IMR-90 (cell line): ENCODE measurements at regions not wholly inside any gene's neighbourhood (a gene's known extent, or its start where the extent isn't known, plus 50 kb on each side); places are given as distances from the start of the nearest gene placed in this dataset.

ENCODE experiments used
- ATAC-seq: fragments of 200-7000 bp; cut with Tn5 transposase; 2 replicates; pipeline ENCODE4 v1.9.1; 2020; ENCODE audit warnings: low read depth, mild to moderate bottlenecking, moderate library complexity
- BruUV-seq: library from RNA; stranded (reverse); fragments of 400-500 nt; replicated peaks from 2 replicates; lab custom pipeline; 2021; lab: Mats Ljungman, UMichigan
- CTCF ChIA-PET: fragments of 300-600 bp; formaldehyde crosslinking; extraction: SDS; loops from one replicate; lab custom pipeline; 2021; ENCODE audit warnings: antibody characterized with exemption; lab: Yijun Ruan, JAX
- POLR2A ChIA-PET: fragments of 300-600 bp; sonication (Branson Sonifier 250); formaldehyde crosslinking; loops from one replicate; lab custom pipeline; 2022; ENCODE audit warnings: antibody characterized with exemption; ENCODE audit not compliant: unreplicated experiment; lab: Charles Lee
- DNase-seq: peaks from one replicate; pipeline ENCODE4 v3.0.0; 2013
- H2AFZ ChIP-seq: replicated peaks from 2 replicates; pipeline ENCODE3; 2013; ENCODE audit warnings: low read length, mild to moderate bottlenecking; ENCODE audit not compliant: poor library complexity
- H2AK5ac ChIP-seq: 2 replicates; pipeline ENCODE4 v1.6.1; 2013; ENCODE audit warnings: low read depth, low read length, inconsistent platforms
- H2AK9ac ChIP-seq: replicated peaks from 2 replicates; pipeline ENCODE3; 2013; ENCODE audit warnings: mild to moderate bottlenecking, low read depth, low read length, moderate library complexity; ENCODE audit not compliant: poor library complexity
- H2BK120ac ChIP-seq: 2 replicates; pipeline ENCODE4 v1.6.1; 2013; ENCODE audit warnings: low read depth, low read length, inconsistent platforms
- H2BK15ac ChIP-seq: 3 replicates; pipeline ENCODE4 v1.6.1; 2013; ENCODE audit warnings: low read depth, low read length, inconsistent platforms
- H2BK20ac ChIP-seq: 2 replicates; pipeline ENCODE4 v1.6.1; 2013; ENCODE audit warnings: low read depth, mild to moderate bottlenecking, inconsistent platforms, low read length, moderate library complexity
- H2BK5ac ChIP-seq: 2 replicates; pipeline ENCODE4 v1.6.1; 2013; ENCODE audit warnings: mild to moderate bottlenecking, low read depth, low read length, inconsistent platforms; ENCODE audit not compliant: poor library complexity, severe bottlenecking
- H3K14ac ChIP-seq: replicated peaks from 2 replicates; pipeline ENCODE4 v1.6.1; 2013; ENCODE audit warnings: low read depth, low read length, inconsistent platforms
- H3K18ac ChIP-seq: 2 replicates; pipeline ENCODE4 v1.6.1; 2013; ENCODE audit warnings: low read depth, low read length, control low read depth
- H3K23ac ChIP-seq: 2 replicates; pipeline ENCODE4 v1.6.1; 2013; ENCODE audit warnings: low read depth, low read length, inconsistent platforms
- H3K27ac ChIP-seq: 2 replicates; pipeline ENCODE4 v1.5.1; 2013; ENCODE audit warnings: mild to moderate bottlenecking, control low read depth, low read length; ENCODE audit not compliant: insufficient read depth
- H3K27me3 ChIP-seq: 2 replicates; pipeline ENCODE4 v1.6.1; 2013; ENCODE audit warnings: low read length; ENCODE audit not compliant: control insufficient read depth, insufficient read depth
- H3K36me3 ChIP-seq: 2 replicates; pipeline ENCODE4 v1.6.1; 2013; ENCODE audit warnings: low read length, mixed read lengths; ENCODE audit not compliant: control insufficient read depth, insufficient read depth
- H3K4ac ChIP-seq: 2 replicates; pipeline ENCODE4 v1.6.1; 2013; ENCODE audit warnings: low read depth, low read length, inconsistent platforms
- H3K4me1 ChIP-seq: 2 replicates; pipeline ENCODE4 v1.6.1; 2013; ENCODE audit warnings: low read length, mixed read lengths; ENCODE audit not compliant: control insufficient read depth, insufficient read depth
- H3K4me2 ChIP-seq: 2 replicates; pipeline ENCODE4 v1.6.1; 2013; ENCODE audit warnings: low read depth, mild to moderate bottlenecking, control low read depth, low read length, moderate library complexity
- H3K4me3 ChIP-seq: 2 replicates; pipeline ENCODE4 v1.5.1; 2013; ENCODE audit warnings: low read depth, mild to moderate bottlenecking, control low read depth, low read length, moderate library complexity; ENCODE audit not compliant: insufficient read depth
- H3K56ac ChIP-seq: 2 replicates; pipeline ENCODE4 v1.6.1; 2013; ENCODE audit warnings: low read length, inconsistent platforms; ENCODE audit not compliant: insufficient read depth; ENCODE audit errors: extremely low read depth
- H3K79me1 ChIP-seq, 2 experiments: 2 replicates each; pipeline ENCODE4 v1.6.1; 2013; ENCODE audit warnings: low read length in 2 of 2, inconsistent platforms in 1 of 2, low read depth in 1 of 2
- H3K9ac ChIP-seq: 2 replicates; pipeline ENCODE4 v1.6.1; 2013; ENCODE audit warnings: low read depth, low read length, control low read depth
- H3K9me1 ChIP-seq: 2 replicates; pipeline ENCODE4 v1.6.1; 2013; ENCODE audit warnings: low read length, inconsistent platforms; ENCODE audit not compliant: insufficient read depth
- H3K9me3 ChIP-seq: 2 replicates; pipeline ENCODE4 v1.6.1; 2013; ENCODE audit warnings: low read length; ENCODE audit not compliant: control insufficient read depth, insufficient read depth
- H4K20me1 ChIP-seq: 2 replicates; pipeline ENCODE4 v1.6.1; 2013; ENCODE audit warnings: low read length, inconsistent platforms; ENCODE audit not compliant: insufficient read depth
- H4K5ac ChIP-seq: 2 replicates; pipeline ENCODE4 v1.6.1; 2013; ENCODE audit warnings: mild to moderate bottlenecking, low read depth, low read length, control low read depth
- H4K8ac ChIP-seq, 2 experiments: 2 replicates each; pipeline ENCODE4 v1.6.1; 2013; ENCODE audit warnings: low read depth in 2 of 2, low read length in 2 of 2, control low read depth in 1 of 2, inconsistent platforms in 1 of 2
- H4K91ac ChIP-seq: 2 replicates; pipeline ENCODE4 v1.6.1; 2013; ENCODE audit warnings: low read depth, low read length, inconsistent platforms; ENCODE audit not compliant: insufficient read depth
- BHLHE40 ChIP-seq: fragments of 150-350 bp; IDR thresholded peaks from 2 replicates; pipeline ENCODE4 v1.6.1; 2016; ENCODE audit warnings: mild to moderate bottlenecking, low read depth, low read length
- CEBPB ChIP-seq: IDR thresholded peaks from 2 replicates; pipeline ENCODE4 v1.6.1; 2012; ENCODE audit warnings: low read depth, low read length, improper control_type of control experiment
- CHD1 ChIP-seq: IDR thresholded peaks from 2 replicates; pipeline ENCODE4 v1.6.1; 2012; ENCODE audit warnings: low read depth, low read length, improper control_type of control experiment
- ELK1 ChIP-seq: fragments of 150-350 bp; IDR thresholded peaks from 2 replicates; pipeline ENCODE4 v1.6.1; 2016; ENCODE audit warnings: low read depth, mild to moderate bottlenecking, low read length, moderate library complexity, borderline replicate concordance
- FOS ChIP-seq: fragments of 150-350 bp; IDR thresholded peaks from 2 replicates; pipeline ENCODE4 v1.6.1; 2016; ENCODE audit warnings: low read depth, low read length
- MAFK ChIP-seq: IDR thresholded peaks from 2 replicates; pipeline ENCODE4 v1.6.1; 2012; ENCODE audit warnings: low read depth, low read length, improper control_type of control experiment
- MAZ ChIP-seq: IDR thresholded peaks from 2 replicates; pipeline ENCODE4 v1.6.1; 2012; ENCODE audit warnings: low read depth, mild to moderate bottlenecking, low read length, improper control_type of control experiment, moderate library complexity, borderline replicate concordance
- MXI1 ChIP-seq: IDR thresholded peaks from 2 replicates; pipeline ENCODE4 v1.6.1; 2012; ENCODE audit warnings: low read depth, mild to moderate bottlenecking, low read length, moderate library complexity, borderline replicate concordance
- NFE2L2 ChIP-seq: fragments of 150-350 bp; IDR thresholded peaks from 2 replicates; pipeline ENCODE4 v1.6.1; 2016; ENCODE audit warnings: low read depth, mild to moderate bottlenecking, low read length
- POLR2A ChIP-seq: IDR thresholded peaks from 2 replicates; pipeline ENCODE4 v1.6.1; 2012; ENCODE audit warnings: mild to moderate bottlenecking, low read depth, low read length
- RAD21 ChIP-seq: IDR thresholded peaks from 2 replicates; pipeline ENCODE4 v1.6.1; 2012; ENCODE audit warnings: low read length, improper control_type of control experiment
- RCOR1 ChIP-seq: IDR thresholded peaks from 2 replicates; pipeline ENCODE4 v1.6.1; 2012; ENCODE audit warnings: mild to moderate bottlenecking, low read length, improper control_type of control experiment; ENCODE audit not compliant: insufficient replicate concordance
- RFX5 ChIP-seq: IDR thresholded peaks from 2 replicates; pipeline ENCODE4 v1.8.0; 2012; ENCODE audit warnings: low read depth, mild to moderate bottlenecking, low read length, moderate library complexity
- SMC3 ChIP-seq: fragments of 150-350 bp; IDR thresholded peaks from 2 replicates; pipeline ENCODE4 v1.6.1; 2016; ENCODE audit warnings: low read depth, mild to moderate bottlenecking, antibody characterized with exemption, low read length, moderate library complexity
- WGBS, 2 experiments: methylation state at CpG; one replicate each; pipeline versions ENCODE4 v1.1.5 to v1.1.7; 2013; ENCODE audit warnings: missing lambda C conversion rate in 2 of 2; ENCODE audit not compliant: insufficient read length in 1 of 2; ENCODE audit errors: extremely low coverage in 2 of 2; 5-methylcytosine and 5-hydroxymethylcytosine counted together
- dilution Hi-C: fragments of 300-500 bp; cut with HindIII; formaldehyde crosslinking; loops from one replicate; pipeline ENCODE4 v1.14.3; 2018; ENCODE audit warnings: low sequenced_read_pairs; ENCODE audit not compliant: unreplicated experiment
- in situ Hi-C: fragments of 300-500 bp; cut with MboI; formaldehyde crosslinking; loops from 3 replicates; pipeline ENCODE4 v1.14.3; 2019; ENCODE audit warnings: low sequenced_read_pairs, inconsistent platforms, mixed read lengths
- intact Hi-C: fragments of 100-400 bp; cut with micrococcal nuclease; formaldehyde crosslinking; loops from 2 replicates; pipeline ENCODE4 v1.10.0; 2022
- TF ChIP-seq, protein P1 (sequence below): fragments of 150-350 bp; IDR thresholded peaks from 2 replicates; pipeline ENCODE4 v1.6.1; 2017; ENCODE audit warnings: mild to moderate bottlenecking, antibody characterized with exemption, low read length, low read depth
- TF ChIP-seq, protein P2 (sequence below): conservative IDR thresholded peaks from 2 replicates; pipeline ENCODE4 v1.5.1; 2012; ENCODE audit warnings: mild to moderate bottlenecking, low read depth, low read length, improper control_type of control experiment

- Histone ChIP-seq H3K27ac (no peak overlapping the region), H3K4me1 (no peaks in the 10 kb centered on the region), H2AK9ac (no peak overlapping the region), H3K9me3 (no peaks in the 10 kb centered on the region), H3K4me2 (no peak overlapping the region), H3K4me3 (no peak overlapping the region), H3K18ac (no peak overlapping the region), H3K14ac (no peak overlapping the region), H2BK5ac (no peak overlapping the region), H3K56ac (no peak overlapping the region), H3K79me1 (no peaks in the 10 kb centered on the region), H2AFZ (no peak overlapping the region), H3K23ac (no peak overlapping the region), H3K9ac (no peak overlapping the region), H4K8ac (no peak overlapping the region), H3K4ac (no peak overlapping the region), H3K27me3 (no peaks in the 10 kb centered on the region), H4K20me1 (no peaks in the 10 kb centered on the region), H2BK15ac (no peak overlapping the region), H2BK20ac (no peak overlapping the region), H3K36me3 (no peaks in the 10 kb centered on the region), H3K9me1 (no peaks in the 10 kb centered on the region), H4K91ac (no peak overlapping the region), H2AK5ac (no peak overlapping the region), H4K5ac (no peak overlapping the region), H2BK120ac (no peak overlapping the region)
- DNase-seq (no peak), ATAC-seq (no peak)
- in situ Hi-C loops: no loop called here
- intact Hi-C loops: no loop called here
- dilution Hi-C loops: no loop called here
- no TSS peak for BruUV-seq
- WGBS, 2 experiments: no CpG with 5 or more reads among the region's 4 CpGs
- TF ChIP-seq, protein P1, sequence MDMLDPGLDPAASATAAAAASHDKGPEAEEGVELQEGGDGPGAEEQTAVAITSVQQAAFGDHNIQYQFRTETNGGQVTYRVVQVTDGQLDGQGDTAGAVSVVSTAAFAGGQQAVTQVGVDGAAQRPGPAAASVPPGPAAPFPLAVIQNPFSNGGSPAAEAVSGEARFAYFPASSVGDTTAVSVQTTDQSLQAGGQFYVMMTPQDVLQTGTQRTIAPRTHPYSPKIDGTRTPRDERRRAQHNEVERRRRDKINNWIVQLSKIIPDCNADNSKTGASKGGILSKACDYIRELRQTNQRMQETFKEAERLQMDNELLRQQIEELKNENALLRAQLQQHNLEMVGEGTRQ: no peak
- no peak for TF ChIP-seq RCOR1
- TF ChIP-seq MAFK: no peak
- TF ChIP-seq, protein P2, sequence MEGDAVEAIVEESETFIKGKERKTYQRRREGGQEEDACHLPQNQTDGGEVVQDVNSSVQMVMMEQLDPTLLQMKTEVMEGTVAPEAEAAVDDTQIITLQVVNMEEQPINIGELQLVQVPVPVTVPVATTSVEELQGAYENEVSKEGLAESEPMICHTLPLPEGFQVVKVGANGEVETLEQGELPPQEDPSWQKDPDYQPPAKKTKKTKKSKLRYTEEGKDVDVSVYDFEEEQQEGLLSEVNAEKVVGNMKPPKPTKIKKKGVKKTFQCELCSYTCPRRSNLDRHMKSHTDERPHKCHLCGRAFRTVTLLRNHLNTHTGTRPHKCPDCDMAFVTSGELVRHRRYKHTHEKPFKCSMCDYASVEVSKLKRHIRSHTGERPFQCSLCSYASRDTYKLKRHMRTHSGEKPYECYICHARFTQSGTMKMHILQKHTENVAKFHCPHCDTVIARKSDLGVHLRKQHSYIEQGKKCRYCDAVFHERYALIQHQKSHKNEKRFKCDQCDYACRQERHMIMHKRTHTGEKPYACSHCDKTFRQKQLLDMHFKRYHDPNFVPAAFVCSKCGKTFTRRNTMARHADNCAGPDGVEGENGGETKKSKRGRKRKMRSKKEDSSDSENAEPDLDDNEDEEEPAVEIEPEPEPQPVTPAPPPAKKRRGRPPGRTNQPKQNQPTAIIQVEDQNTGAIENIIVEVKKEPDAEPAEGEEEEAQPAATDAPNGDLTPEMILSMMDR: no peak
- no peak for TF ChIP-seq ELK1
- no peak for TF ChIP-seq SMC3
- TF ChIP-seq POLR2A: no peak
- no peak for TF ChIP-seq RFX5
- TF ChIP-seq FOS: no peak
- TF ChIP-seq MXI1: no peak
- TF ChIP-seq RAD21: no peak
- no peak for TF ChIP-seq CHD1
- TF ChIP-seq BHLHE40: no peak
- no peak for TF ChIP-seq MAZ
- no peak for TF ChIP-seq CEBPB
- no peak for TF ChIP-seq NFE2L2
- POLR2A ChIA-PET: no interaction called here
- CTCF ChIA-PET: no interaction called here
Measured at GRCh38 chr4:160701671-160702070, 1462.1 kb downstream of the FSTL5 start.
